Stimulated activated CD4-positive, alpha-beta T cell treated with anti-CD3 and anti-CD28 coated beads, TNF-alpha, amount 100 ng/mL, for 24 hours (primary cell): ENCODE measurements at regions not wholly inside any gene's neighbourhood (a gene's known extent, or its start where the extent isn't known, plus 50 kb on each side); places are given as distances from the start of the nearest gene placed in this dataset.
"Not testable (repeated sequence)": the region's sequence is repeated elsewhere in the genome, so short reads cannot be mapped to it uniquely, and the experiment has no call there.

ENCODE experiments used
- DNase-seq, 3 experiments: peaks; one replicate each; pipeline ENCODE4 v3.0.0-alpha.2; 2020; ENCODE audit warnings: low read depth in 3 of 3

DNA sequence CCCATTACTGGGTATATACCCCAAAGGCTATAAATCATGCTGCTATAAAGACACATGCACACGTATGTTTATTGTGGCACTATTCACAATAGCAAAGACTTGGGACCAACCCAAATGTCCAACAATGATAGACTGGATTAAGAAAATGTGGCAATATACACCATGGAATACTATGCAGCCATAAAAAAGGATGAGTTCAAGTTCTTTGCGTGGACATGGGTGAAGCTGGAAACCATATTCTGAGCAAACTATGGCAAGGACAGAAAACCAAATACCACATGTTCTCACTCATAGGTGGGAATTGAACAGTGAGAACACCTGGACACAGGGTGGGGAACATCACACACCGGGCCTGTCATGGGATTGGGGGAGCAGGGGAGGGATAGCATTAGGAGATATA lies 54.4 kb upstream of the MUCL1 start:
- not testable (repeated sequence) for DNase-seq

DNA sequence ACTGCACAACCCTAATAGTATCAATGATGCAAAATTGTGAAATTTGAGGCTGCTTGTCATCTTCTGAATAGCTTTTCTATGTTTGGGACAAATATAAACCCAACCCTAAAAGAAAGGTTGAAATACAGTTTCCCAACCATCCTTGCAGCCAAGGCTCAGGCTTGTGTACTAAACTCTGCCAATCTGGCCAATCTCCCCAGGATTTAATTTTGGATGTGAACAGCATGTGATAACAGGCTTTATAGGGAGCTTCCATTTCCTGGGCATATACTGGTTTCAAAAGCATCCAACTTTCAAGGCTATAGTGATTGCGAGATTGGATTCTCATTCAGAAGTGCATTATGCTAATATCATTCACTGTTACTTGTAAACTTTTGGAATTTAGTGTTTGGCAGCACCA lies 55.7 kb upstream of the MUCL1 start:
- no peak for DNase-seq

DNA sequence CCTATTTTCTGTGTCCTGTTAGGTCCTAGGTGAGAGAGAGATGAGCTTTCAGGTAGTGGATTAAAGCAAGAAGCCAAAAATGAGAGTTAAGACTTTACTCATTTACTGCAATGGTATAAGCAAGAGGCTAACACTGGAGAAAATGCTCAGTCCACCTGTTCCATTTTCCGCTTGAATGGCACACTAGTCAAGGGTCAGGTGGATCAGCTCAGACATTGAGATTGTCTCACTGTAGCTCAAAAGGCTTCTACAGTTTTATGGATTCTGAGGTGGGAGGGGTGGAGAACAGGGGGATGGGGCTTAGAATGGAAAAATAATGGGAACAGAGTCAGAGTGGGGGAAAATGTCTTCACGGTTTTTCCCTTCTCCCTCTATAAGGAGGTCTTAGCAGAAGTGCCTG lies 57.3 kb upstream of the MUCL1 start:
- no peak for DNase-seq

DNA sequence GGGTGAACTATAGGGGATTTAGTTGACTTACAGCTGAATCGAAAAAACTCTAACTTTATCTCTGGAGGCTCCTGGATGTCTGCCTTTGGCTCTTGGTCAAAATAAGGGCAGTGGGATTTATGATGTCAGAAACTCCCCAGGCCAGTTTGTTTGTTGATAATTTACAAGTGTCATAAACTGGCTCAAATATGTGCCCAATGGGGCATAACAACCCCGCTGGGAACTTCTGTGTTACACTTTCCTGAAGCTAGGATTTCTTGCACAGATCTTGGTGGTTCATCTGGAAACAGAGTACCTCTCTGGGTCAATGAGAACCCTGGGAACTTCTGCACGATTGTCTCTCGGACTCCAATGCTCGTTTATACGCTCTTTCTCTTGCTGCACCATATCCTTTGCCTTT lies 58.7 kb upstream of the MUCL1 start:
- DNase-seq: no peak

DNA sequence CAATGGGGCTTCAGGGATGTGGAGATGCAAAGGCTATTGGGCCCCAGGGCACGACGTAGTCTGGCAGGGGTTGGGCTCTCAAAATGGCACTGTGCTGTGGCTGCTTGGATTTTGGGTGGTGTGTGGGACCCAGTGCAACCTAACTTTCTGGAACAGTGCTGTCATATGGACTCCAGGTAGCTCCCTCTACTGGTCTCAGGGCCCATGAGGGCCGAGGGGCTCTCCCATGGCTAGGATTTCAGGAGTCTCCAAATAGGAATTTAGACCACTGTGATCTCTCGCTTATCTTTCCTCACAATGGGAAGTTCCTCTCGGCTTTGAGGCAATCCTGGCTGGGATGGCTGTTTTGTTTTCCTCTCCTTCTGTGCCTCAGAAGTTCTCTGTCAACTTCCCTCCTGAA lies 68.2 kb upstream of the MUCL1 start:
- no peak for DNase-seq

DNA sequence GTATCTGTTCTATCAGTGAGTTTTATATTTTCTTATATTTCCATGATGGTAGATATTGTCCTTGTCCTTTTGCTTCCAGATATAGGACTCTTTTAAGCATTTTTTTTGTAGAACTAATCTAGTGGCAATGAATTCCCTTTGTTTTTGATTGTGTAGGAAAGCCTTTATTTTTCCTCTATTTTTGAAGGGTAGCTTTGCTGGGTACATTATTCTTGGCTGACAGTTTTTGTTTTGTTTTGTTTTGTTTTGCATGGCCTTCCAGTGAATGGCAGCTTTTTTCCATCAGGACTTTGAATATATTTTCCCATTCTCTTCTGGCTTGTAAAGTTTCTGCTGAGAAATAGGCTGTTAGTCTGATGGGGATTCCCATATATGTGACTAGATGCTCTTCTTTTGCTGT lies 70.2 kb upstream of the MUCL1 start:
- DNase-seq: no peak

- DNase-seq: not testable (repeated sequence)
These were observed 77.3 kb upstream of the MUCL1 start for GRCh38 chr12:54777031-54777430.

DNA sequence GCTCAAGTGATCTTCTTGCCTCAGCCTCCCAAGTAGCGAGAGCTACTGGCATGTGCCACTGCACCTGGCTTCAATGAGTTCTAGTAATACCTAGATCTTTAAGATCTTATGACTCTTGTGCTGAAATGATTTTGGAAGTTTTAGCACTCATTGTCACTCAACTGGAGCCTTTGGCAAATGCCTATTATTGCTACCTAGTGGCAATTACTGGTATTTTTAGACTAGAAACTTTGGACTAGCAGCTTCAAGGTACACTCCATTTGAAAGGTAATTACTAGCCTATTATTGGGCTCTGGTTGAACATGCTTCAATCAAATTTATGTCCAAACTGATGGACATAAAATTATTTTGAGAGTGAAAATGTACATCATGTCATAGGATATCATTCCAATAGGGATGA lies 80.7 kb upstream of the MUCL1 start:
- no peak for DNase-seq

GRCh38 chr12:54765652-54766051 lies 88.7 kb upstream of the MUCL1 start:
- DNase-seq: no peak

- no peak for DNase-seq
These were observed 91.9 kb upstream of the MUCL1 start for GRCh38 chr12:54762390-54762789.

DNA sequence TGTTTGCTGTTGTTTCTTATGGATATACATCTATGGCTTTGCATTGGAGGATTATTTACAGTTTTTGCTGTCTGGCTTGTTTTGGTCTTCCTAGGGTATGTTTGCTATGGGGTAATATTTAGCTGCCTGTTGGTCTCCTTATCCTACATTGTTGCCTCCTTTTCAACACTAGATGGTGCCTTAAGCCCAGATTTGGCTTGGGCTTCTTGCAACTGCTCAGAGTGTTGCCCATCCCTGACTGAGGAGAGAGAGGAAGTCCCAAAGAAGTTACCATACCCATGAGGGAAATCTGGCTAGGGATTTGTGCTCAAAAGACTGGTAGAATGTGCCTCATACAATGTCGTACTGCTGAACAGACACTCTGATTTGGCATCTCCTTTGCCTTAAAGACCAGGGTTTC lies 94.6 kb upstream of the MUCL1 start:
- DNase-seq: no peak

- DNase-seq: no peak
These were observed 102.8 kb upstream of the MUCL1 start for GRCh38 chr12:54751493-54751892.

- peak in 1 of 3 experiments; percentile 40 for DNase-seq
These were observed 101.1 kb upstream of the DCD start for GRCh38 chr12:54749191-54749818.

GRCh38 chr12:54744590-54744989 lies 96.4 kb upstream of the DCD start:
- DNase-seq: no peak

GRCh38 chr12:54740882-54741281 lies 92.7 kb upstream of the DCD start:
- DNase-seq: no peak

GRCh38 chr12:54736549-54736948 lies 88.4 kb upstream of the DCD start:
- DNase-seq: no peak

DNA sequence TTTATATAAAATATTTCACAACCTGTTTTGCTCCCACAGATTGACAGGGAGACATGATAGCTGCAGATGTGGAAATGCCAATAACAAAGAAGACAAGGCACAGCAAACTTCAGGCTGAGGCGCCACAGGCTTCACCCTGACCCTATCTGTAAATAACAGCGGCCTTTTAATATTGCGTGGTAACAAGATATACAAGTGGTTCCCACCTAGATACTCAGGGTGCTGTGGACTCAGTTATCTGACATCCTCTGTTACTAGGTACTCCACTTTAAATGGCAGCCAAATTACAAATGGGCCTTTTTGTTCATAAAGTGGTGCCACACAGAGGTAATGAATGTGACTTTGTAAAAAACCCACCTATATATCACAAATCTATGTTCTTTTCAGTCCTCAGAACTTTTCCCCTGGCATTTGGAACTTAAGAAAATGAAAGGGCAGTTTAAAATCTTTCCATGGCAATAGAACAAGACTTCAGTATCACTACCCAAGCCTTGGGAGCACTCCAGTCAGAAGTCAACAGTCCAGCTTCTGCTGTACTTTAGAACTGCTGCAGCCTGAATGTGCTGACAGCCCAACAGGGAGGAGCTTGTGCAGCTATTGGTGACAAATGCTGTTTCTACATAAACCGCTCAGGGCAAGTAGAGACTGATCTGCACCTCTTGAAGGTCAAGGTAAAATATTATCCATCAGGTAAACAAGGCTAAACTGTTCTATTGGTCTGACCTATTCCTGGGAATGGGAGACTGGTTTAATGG lies 86.2 kb upstream of the DCD start:
- DNase-seq: no peak

GRCh38 chr12:54725233-54725843 lies 77.2 kb upstream of the DCD start:
- no peak for DNase-seq

- peak in 1 of 3 experiments; percentile 18 for DNase-seq
These were observed 75.5 kb upstream of the DCD start for GRCh38 chr12:54723379-54724256.

DNA sequence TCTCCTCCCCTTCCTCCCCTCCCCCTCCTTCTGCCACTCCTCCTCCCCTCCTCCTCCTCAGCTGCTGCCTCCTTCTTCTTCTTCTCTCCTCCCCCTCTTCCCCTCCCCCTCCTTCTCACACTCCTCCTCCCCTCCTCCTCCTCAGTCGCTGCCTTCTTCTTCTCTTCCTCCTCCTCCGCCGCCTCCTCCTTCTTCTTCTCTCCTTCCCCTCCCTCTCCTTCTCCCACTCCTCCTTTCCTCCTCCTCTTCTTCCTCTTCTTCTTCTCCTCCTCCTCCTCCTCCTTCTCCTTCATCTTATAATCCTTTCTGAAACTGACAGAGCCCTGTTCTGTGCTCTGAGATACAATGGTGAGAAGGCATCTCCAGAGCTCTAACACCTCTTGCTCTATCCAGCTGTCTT lies 73.1 kb upstream of the DCD start:
- DNase-seq: no peak

DNA sequence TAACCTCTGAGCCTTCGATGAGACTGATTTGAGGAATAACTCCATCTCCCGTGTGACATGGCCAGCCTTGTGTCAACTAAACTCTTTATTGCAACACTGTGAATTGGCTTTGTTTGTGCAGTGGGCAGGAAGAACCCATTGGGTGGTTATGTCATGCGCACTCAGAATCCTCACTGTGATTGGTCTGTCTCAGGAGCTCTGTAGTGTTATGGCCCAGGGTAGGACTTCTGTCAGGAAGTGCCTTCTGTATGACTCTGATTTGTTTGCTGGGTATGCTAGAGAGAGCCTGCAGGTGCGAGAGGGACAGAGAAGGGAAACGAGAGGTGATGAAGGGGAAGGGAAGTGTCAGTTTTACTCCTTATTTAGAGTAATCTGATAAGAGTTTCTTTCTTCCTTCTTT lies 71.5 kb upstream of the DCD start:
- no peak for DNase-seq

GRCh38 chr12:54716261-54716660 lies 68.1 kb upstream of the DCD start:
- DNase-seq: no peak
